BJ (cell line): ENCODE measurements at regions not wholly inside any gene's neighbourhood (a gene's known extent, or its start where the extent isn't known, plus 50 kb on each side); places are given as distances from the start of the nearest gene placed in this dataset.

Experiments used
- CTCF ChIA-PET: fragments of 350-600 bp; formaldehyde crosslinking; extraction: SDS; loops from one replicate; lab custom pipeline; 2021; ENCODE audit warnings: antibody characterized with exemption, inconsistent platforms; lab: Yijun Ruan, JAX
- POLR2A ChIA-PET: fragments of 300-600 bp; sonication (Branson Sonifier 250); formaldehyde crosslinking; extraction: SDS; loops from one replicate; lab custom pipeline; 2021; ENCODE audit warnings: antibody characterized with exemption; lab: Charles Lee
- DNase-seq: peaks from one replicate; pipeline ENCODE4 v3.0.0-alpha.2; 2011; ENCODE audit warnings: low read depth
- H3K27me3 ChIP-seq: 2 replicates; pipeline ENCODE4 v1.6.0; 2011; ENCODE audit warnings: low read length; ENCODE audit not compliant: control insufficient read depth, insufficient read depth
- H3K36me3 ChIP-seq: 2 replicates; pipeline ENCODE4 v1.5.1; 2011; ENCODE audit warnings: low read length; ENCODE audit not compliant: control insufficient read depth, insufficient read depth
- H3K4me3 ChIP-seq: 2 replicates; pipeline ENCODE4 v1.5.1; 2011; ENCODE audit warnings: low read depth, mild to moderate bottlenecking, control low read depth, low read length
- TF ChIP-seq, protein P1 (sequence below): IDR thresholded peaks from 2 replicates; pipeline ENCODE4 v1.5.1; 2011; ENCODE audit warnings: low read depth, mild to moderate bottlenecking, control low read depth, inconsistent platforms, low read length, moderate library complexity; ENCODE audit not compliant: insufficient read depth

DNA sequence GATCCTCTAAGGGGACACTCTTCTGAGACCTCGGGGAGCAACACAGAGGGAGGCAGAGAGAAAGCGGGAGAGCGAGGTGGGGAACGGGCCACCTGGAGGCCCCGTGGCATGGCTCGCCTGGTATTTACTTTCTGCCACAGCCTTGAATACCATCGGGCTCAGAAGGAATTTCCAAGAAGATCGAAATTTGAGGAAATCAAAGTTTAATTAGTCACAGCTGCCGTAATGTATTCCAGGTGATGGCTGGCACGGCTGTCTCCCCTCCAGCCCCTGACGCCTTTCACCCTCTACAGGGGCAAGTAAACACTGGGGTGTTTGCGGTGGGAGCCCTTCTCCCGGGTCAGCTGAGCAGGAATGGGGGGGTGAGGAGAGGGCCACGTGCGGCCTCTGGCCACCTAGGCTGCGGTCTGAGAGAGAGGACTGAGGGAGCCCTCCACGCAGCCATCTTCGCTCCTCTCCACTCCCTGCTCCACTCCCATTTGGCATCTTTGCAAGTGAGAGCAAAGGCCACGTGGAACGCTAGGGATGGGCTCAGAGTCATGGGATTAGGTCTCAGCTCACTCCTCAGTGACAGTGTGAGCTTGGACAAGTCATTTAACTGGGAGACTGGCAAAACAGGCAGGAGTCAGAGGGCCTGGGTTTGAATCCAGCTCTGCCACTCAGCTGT is 125.2 kb downstream of the SYF2 start:
- H3K27me3 ChIP-seq, result peaks cover 15% of the 10 kb centered on the region
- POLR2A ChIA-PET, result no interaction called here
- no peaks in the 10 kb centered on the region for H3K36me3 ChIP-seq
- CTCF ChIA-PET, result interaction anchor here (0.6 to 1.0 kb wide), 3 partner anchors 98 to 367 kb away, joined by 3 to 6 read pairs (median 4); no protein-coding TSS in a partner anchor
- no peak overlapping the region for H3K4me3 ChIP-seq
- TF ChIP-seq, protein P1, sequence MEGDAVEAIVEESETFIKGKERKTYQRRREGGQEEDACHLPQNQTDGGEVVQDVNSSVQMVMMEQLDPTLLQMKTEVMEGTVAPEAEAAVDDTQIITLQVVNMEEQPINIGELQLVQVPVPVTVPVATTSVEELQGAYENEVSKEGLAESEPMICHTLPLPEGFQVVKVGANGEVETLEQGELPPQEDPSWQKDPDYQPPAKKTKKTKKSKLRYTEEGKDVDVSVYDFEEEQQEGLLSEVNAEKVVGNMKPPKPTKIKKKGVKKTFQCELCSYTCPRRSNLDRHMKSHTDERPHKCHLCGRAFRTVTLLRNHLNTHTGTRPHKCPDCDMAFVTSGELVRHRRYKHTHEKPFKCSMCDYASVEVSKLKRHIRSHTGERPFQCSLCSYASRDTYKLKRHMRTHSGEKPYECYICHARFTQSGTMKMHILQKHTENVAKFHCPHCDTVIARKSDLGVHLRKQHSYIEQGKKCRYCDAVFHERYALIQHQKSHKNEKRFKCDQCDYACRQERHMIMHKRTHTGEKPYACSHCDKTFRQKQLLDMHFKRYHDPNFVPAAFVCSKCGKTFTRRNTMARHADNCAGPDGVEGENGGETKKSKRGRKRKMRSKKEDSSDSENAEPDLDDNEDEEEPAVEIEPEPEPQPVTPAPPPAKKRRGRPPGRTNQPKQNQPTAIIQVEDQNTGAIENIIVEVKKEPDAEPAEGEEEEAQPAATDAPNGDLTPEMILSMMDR, result no peak
- no peak for DNase-seq

DNA sequence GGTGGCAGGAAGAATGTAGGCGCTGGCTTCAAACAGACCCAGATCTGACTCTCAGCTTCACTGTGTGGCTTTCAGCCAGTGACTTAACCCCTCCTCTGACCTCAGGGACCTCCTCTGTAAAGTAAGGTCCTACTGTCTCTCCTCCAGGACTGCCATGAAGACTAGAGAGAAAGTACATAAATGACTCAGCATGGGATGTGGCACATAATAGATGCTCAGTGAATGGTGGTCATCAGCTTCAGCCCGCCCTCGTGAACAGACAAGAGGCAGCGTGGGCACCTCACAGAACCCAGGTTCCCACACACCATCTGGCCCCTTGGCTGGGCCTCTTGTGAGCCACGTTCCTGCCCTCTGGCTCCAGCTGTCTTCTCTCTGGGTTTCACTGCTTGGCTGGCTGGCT is 126.0 kb downstream of the SYF2 start:
- Histone ChIP-seq H3K27me3 (peaks cover 17% of the 10 kb centered on the region), H3K4me3 (no peak overlapping the region), H3K36me3 (no peaks in the 10 kb centered on the region)
- TF ChIP-seq, protein P1, result no peak
- ChIA-PET CTCF (interaction anchor here (1.1 kb wide), 1 partner anchor 258 kb away, joined by 3 read pairs; no protein-coding TSS in a partner anchor), POLR2A (no interaction called here)
- no peak for DNase-seq

DNA sequence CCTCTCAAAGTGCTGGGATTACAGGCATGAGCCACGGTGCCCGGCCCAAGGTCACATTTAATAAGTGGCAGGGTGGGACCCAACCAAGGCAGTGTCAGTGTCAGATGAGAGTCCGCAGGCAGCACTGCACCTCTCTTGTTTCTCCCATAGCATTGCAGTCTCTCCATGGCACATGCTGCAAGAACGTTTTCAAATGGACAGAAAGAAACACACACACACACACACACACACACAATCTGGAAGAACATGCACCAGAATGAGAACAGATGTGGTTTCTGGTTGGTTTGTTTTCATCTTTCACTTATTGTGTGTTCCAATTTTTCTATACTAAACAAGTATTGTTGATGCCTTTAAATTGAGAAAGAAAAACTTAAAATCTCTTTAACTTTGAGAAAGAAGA is 126.5 kb downstream of the SYF2 start:
- POLR2A ChIA-PET, result no interaction called here
- no peak for DNase-seq
- Histone ChIP-seq H3K4me3 (no peak overlapping the region), H3K27me3 (peaks cover 17% of the 10 kb centered on the region), H3K36me3 (no peaks in the 10 kb centered on the region)
- CTCF ChIA-PET, result interaction anchor here (0.7 to 1.1 kb wide), 2 partner anchors 175 to 258 kb away, joined by 3 read pairs; no protein-coding TSS in a partner anchor
- TF ChIP-seq, protein P1, result no peak

DNA sequence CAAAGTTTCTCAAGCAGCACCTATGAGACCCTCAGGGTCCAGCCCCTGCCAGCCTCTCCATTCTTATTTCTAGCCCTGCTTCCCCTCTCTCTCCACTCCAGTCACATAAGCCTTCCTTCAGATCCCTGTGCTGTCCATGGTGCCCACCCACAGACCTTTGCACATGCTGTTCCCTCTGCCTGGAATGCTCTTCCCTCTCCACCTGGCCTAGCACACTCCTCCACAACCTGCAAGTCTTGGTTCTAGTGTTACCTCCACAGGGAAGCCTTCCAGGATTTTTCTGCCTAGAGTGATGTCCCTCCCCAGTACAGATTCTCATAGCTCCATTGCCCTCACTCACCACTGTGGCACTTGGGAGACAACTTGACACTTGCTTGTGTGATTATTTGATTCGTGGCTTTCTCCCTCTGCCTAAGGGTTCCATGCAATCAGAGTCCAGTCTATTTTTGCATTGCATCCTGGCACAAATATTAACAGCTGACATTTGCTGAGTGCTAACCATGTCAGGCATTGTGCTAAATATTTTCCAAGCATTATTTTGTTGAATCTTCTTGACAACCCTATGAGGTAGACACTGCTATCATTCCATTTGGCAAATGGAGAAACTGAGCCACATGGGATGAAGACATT is 127.3 kb downstream of the SYF2 start:
- H3K27me3 ChIP-seq, result peaks cover 17% of the 10 kb centered on the region
- ChIA-PET CTCF (interaction anchor here (0.7 to 1.4 kb wide), 3 partner anchors 71 to 257 kb away, joined by 3 read pairs; no protein-coding TSS in a partner anchor), POLR2A (no interaction called here)
- H3K4me3 ChIP-seq, result no peak overlapping the region
- DNase-seq, result no peak
- TF ChIP-seq, protein P1, result no peak
- no peaks in the 10 kb centered on the region for H3K36me3 ChIP-seq

DNA sequence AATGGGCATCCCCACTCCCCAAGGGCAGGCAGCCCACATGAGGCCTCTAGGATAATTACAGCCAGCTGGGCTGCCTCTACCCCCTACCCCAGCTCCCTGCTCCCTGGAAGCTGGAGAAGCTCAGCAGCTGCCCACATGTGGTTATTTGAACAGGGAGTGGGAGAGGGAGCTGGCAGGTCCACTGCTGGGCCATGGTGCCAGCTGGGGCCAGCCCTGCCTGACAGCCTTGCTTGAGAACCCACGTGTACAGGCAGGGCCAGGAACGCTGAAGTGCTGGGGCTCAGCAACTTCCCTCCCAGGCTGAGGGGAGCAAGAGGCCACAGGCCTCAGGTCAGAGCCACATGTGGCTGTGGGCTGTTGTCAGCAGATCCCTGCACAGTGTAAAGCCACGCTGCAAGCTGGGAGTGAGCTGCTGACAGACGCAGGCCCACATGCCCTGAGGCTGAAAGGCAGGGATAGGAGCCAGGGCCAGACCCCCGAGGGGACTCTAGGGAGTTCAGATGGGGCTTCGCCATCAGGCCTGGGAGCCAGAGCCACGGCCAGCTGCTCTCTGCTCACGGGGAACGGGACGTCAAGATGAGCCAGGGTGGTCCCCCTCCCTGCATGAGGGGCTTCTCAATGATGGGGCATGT is 129.0 kb downstream of the SYF2 start:
- H3K36me3 ChIP-seq, result no peaks in the 10 kb centered on the region
- ChIA-PET POLR2A (no interaction called here), CTCF (interaction anchor here (0.7 to 2.8 kb wide), 7 partner anchors 23 to 255 kb away, joined by 3 to 12 read pairs (median 4); no protein-coding TSS in a partner anchor)
- no peak for DNase-seq
- peaks cover 19% of the 10 kb centered on the region for H3K27me3 ChIP-seq
- TF ChIP-seq, protein P1, result no peak
- H3K4me3 ChIP-seq, result no peak overlapping the region
